Esophagus squamous epithelium (tissue), 4 donors: ENCODE measurements at regions not wholly inside any gene's neighbourhood (a gene's known extent, or its start where the extent isn't known, plus 50 kb on each side); places are given as distances from the start of the nearest gene placed in this dataset.

Experiments used
- POLR2A ChIP-seq, 4 donors: fragments of 450-650 bp; IDR thresholded peaks; one replicate each; pipeline ENCODE4 v1.6.1; 2017; ENCODE audit warnings: antibody characterized with exemption in 4 of 4, mild to moderate bottlenecking in 4 of 4, moderate library complexity in 3 of 4
- TF ChIP-seq, protein P1 (sequence below), 6 experiments: fragments of 450-650 bp in 4 of 6; fragments of 200-600 bp in 2 of 6; sonication (generic) in 2 of 6; IDR thresholded peaks; one replicate each; pipeline ENCODE4 v1.5.1; 2016 to 2019; ENCODE audit warnings: antibody characterized with exemption in 6 of 6, mild to moderate bottlenecking in 4 of 6, moderate library complexity in 4 of 6

- TF ChIP-seq, protein P1, sequence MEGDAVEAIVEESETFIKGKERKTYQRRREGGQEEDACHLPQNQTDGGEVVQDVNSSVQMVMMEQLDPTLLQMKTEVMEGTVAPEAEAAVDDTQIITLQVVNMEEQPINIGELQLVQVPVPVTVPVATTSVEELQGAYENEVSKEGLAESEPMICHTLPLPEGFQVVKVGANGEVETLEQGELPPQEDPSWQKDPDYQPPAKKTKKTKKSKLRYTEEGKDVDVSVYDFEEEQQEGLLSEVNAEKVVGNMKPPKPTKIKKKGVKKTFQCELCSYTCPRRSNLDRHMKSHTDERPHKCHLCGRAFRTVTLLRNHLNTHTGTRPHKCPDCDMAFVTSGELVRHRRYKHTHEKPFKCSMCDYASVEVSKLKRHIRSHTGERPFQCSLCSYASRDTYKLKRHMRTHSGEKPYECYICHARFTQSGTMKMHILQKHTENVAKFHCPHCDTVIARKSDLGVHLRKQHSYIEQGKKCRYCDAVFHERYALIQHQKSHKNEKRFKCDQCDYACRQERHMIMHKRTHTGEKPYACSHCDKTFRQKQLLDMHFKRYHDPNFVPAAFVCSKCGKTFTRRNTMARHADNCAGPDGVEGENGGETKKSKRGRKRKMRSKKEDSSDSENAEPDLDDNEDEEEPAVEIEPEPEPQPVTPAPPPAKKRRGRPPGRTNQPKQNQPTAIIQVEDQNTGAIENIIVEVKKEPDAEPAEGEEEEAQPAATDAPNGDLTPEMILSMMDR (IDR thresholded peaks at IDR 0.05): no peak
- no peak for TF ChIP-seq POLR2A (IDR thresholded peaks at IDR 0.05)
These were observed 184.8 kb upstream of the GALNT17 start for GRCh38 chr7:70947181-70947580.
